HG02623 (cell line): ENCODE measurements at regions not wholly inside any gene's neighbourhood (a gene's known extent, or its start where the extent isn't known, plus 50 kb on each side); places are given as distances from the start of the nearest gene placed in this dataset.

Source experiments
- ATAC-seq: cut with Tn5 transposase; IDR thresholded peaks from one replicate; pipeline ENCODE4 v1.9.1; 2021; ENCODE audit warnings: moderate library complexity; ENCODE audit not compliant: unreplicated experiment

DNA sequence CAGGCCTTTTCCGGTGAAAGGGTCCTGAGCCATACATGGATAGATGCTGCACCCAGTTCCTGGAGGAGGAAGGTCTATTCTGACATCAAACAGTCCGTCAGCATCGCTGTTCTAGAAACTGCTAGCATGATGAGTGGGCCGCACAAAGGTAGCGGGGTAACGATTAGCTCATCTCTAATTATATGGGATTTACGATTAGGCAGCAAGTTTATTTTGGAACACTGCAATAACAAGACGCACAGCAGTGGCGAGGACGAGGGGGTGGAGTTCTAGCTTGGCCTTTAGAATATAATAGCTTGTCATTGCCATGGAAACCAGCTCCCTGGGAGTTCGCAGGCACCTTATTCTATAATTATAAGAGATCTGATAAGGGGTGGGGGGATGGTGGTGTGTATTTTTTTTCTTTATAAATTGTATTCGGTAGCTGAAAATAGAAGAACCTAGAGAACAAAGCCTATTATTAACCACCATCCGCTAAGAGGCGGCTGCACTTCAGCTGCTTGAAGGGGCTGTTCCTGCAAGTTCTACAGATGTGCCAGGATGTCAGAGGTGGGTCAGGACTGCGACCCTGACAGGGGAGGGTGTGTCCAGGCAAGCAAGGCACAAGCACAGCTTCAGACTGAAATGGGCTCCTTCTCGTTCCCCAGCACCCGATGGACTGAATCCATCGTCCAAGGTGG is 311.0 kb downstream of the AGTPBP1 start:
- ATAC-seq = no peak

- ATAC-seq = no peak
These were observed 313.5 kb downstream of the AGTPBP1 start for GRCh38 chr9:85428230-85428629.

- ATAC-seq = no peak
These were observed 314.0 kb downstream of the AGTPBP1 start for GRCh38 chr9:85427772-85428171.

DNA sequence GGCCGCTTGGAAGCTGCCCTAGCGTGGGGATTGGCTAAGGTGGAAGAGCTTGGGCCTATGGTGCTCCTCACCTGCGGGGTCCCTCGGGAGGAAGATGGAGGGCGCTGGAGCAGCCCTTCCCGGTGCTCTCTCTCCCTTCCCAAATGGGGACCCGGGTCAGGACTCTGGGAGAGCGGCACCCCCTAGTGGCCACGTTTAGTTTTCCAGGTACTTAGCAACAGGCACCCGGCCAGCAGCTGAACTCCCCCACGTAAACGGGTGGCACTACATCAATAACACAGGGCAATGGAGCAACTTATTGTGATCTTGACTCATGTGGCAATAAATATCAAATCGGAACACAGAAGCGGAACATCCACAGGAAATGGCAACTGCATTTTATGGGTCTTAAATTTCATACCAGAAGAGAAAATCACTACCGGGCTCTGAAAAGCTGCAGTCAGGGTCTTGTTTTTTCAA is 316.6 kb downstream of the AGTPBP1 start:
- ATAC-seq = peak; percentile 57

- no peak for ATAC-seq
These were observed 318.3 kb downstream of the AGTPBP1 start for GRCh38 chr9:85423422-85423821.

- ATAC-seq = no peak
These were observed 320.1 kb downstream of the AGTPBP1 start for GRCh38 chr9:85421641-85422040.

- no peak for ATAC-seq
These were observed 321.0 kb downstream of the AGTPBP1 start for GRCh38 chr9:85420750-85421149.

- no peak for ATAC-seq
These were observed 324.1 kb downstream of the AGTPBP1 start for GRCh38 chr9:85417674-85418073.

- no peak for ATAC-seq
These were observed 325.0 kb downstream of the AGTPBP1 start for GRCh38 chr9:85416715-85417114.

DNA sequence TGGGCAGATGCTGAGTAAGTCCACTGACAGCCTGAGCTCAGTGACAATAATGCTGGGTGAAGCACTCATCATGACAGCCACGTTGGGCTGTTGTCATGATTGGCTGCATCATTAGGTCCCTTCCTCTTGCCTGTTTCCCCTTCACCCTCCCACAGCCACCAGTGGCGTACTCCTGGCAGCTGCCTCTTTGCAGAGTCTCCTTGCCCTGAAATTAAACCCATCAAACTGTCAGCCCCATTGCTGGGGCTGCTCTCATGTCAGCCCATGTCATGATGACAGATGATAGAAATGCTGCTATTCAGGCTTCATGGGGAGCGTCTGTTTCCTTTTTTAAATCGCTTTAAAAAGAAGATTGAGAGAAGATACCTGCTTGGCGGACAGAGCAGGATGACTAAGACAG is 327.4 kb downstream of the AGTPBP1 start:
- ATAC-seq = no peak

DNA sequence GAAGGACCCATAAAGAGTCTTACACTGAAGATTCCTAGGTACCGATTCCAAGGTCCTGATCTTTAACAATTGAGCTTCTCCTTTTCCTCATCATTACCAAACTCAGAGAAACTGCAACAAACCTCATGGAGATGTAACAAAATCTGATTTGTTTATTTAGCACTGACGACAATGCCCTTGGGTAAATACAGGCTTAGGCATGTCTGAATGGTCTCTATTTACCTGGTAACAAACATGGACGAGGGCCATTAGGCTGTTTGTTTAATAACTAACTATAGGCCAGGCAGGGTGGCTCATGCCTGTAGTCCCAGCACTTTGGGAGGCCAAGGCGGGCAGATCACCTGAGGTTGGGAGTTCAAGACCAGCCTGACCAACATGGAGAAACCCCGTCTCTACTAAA is 333.3 kb downstream of the AGTPBP1 start:
- no peak for ATAC-seq

- ATAC-seq = no peak
These were observed 336.2 kb downstream of the AGTPBP1 start for GRCh38 chr9:85405566-85405950.

- no peak for ATAC-seq
These were observed 336.7 kb downstream of the AGTPBP1 start for GRCh38 chr9:85404911-85405565.

DNA sequence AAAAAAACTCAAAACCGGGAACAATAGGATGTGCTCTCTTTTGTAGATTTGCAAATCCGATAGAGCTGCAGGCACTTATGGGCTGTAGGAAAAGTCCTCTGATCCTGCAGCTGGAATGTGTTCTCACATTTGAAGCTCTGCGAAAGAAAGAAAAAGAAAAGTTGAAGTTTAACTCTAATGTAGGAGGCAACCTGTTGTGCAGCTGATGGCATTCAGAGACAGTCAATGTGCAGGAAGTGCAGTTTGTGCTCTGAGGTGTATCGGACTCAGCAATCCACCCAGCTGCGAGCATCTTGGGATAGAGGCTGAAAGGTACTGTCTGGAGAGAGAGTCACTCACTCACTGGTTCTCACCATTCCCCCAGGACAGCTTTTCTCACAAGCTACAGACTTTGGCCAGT is 339.2 kb downstream of the AGTPBP1 start:
- ATAC-seq = no peak

DNA sequence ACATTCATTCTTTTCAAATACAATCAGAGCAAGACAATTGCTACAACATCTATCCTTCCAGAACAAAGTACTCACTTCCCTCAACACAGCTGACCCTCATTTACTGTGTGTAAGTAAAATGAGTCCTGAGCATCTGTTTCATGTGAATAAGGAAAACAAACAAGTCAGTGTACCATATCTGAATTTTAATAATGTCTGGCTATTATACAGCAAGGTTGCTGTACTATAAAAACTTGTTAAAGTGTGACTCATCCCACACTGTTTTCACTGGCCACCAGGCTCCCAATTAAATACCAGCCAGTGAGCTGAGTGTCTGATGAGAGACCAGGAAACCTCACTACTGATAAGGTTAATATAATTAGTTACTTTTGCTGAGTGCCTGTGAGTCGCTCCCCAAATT is 339.8 kb downstream of the AGTPBP1 start:
- no peak for ATAC-seq

- ATAC-seq = no peak
These were observed 344.7 kb downstream of the AGTPBP1 start for GRCh38 chr9:85397005-85397404.

DNA sequence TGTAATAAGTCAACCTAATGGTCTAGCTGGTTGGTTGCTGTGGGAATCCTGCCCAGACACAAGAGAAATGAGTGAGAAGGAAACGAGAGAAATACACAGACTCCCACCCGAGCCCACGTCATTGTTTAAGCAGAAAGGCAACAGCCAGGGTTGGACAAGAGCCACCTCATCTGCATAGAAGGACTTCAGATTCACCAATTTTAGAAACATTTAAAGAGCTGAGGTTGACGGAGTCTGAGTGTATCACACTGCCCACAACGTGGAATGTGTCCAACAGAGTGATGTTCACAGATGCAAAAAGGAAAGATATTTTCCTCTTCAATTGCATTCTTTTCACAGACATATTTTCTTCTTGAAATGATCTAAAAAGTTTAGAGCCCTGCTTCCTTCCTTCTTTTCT is 349.5 kb downstream of the AGTPBP1 start:
- no peak for ATAC-seq

DNA sequence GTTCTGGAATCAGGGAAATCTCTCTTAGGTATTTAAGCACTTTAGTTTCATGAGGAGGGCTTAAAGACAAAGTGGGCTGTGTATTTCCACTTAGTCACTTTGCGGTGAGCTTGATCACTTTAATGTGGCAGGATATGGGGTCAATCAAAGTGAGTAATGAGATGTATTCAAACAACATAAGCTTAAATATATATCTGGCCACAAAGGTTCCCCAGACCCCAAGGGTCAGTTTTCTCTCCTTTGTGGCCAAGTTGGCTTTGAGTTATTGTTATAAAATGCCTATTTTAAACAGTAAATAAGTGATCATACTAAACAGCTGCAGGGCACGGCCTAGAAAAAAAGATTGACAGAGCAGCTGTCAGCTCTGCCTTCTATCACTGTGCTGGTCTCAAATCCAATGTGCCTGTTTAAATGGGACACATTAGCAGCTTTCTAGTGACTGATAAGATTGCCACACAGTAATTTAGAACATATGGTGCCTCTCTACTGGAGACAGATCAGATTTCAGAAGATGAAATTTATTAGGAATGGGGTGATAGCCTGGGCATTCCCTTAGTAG is 363.9 kb downstream of the AGTPBP1 start:
- no peak for ATAC-seq

DNA sequence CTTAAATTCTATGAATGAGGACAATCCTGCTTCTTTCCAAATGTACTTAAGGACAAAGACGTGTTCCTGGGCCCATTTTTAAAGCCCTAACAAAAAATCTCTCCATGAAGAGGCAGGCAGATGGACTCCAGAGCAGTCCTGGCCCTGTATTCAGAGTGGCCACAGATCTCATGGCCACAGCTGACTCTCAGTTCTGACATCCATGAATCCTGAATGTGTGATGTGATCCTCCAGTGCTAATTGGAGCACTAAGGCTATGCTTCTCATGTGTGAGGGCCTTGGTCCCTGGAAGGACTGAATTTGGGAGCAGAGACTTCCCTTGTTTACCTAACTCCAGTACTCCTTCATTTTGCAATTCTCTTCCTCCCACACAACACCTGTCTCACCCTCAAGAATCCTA is 373.0 kb downstream of the AGTPBP1 start:
- ATAC-seq = no peak

DNA sequence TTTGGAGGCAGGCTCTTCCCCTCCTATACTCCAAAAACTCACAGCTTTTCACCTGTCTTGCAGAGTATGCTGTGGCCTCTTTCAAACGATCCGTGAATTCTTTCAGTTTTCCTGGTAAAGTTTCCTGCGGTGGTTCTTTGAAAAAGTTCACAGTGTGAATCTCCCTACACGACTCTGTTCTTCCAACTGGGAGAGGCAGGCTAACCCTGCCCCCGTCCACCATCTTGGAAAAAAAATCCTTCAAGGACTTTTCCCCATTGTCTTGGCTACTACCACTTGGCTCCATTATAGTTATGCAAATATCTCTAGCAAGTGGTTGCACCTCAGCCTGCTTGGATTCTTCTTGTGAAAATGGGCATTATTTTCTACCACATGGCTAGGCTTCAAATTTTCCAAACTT is 382.6 kb downstream of the AGTPBP1 start:
- ATAC-seq = no peak

GRCh38 chr9:85349046-85349445 is 392.7 kb downstream of the AGTPBP1 start:
- no peak for ATAC-seq

GRCh38 chr9:85347541-85347940 is 394.2 kb downstream of the AGTPBP1 start:
- ATAC-seq = no peak
